GM19239 (cell line): ENCODE measurements at regions not wholly inside any gene's neighbourhood (a gene's known extent, or its start where the extent isn't known, plus 50 kb on each side); places are given as distances from the start of the nearest gene placed in this dataset.

Experiments
- DNase-seq: peaks from one replicate; pipeline ENCODE4 v3.0.0; 2011; ENCODE audit warnings: low spot score; ENCODE audit not compliant: insufficient read length
- FAIRE-seq: peaks from 2 replicates; lab custom pipeline; 2011; peaks lifted over from hg19 to GRCh38; lab: Jason Lieb, UNC

- DNase-seq (no peak), FAIRE-seq (no peak)
Observed at GRCh38 chr3:68206524-68207117, 552.2 kb upstream of the SUCLG2 start.

DNA sequence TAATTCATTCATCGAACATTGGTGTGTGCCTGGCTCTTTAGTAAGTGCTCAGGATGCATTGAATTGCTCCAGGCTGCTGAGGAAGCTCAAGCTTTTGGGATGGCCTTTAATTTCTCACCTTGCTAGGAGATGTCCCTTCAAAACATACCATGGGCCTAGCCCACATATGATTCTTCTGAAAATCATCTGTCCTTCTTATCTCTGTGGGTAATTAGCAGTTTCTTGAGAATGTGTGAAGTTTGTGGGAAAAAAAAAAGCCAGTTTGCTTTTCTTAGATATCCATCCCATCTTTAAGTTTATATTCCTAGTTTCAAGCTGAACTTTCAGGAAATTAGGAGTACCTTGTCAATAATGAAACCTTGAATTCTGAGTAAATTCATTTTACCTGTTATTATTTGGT is 532.3 kb upstream of the SUCLG2 start:
- FAIRE-seq = no peak
- DNase-seq = no peak

DNA sequence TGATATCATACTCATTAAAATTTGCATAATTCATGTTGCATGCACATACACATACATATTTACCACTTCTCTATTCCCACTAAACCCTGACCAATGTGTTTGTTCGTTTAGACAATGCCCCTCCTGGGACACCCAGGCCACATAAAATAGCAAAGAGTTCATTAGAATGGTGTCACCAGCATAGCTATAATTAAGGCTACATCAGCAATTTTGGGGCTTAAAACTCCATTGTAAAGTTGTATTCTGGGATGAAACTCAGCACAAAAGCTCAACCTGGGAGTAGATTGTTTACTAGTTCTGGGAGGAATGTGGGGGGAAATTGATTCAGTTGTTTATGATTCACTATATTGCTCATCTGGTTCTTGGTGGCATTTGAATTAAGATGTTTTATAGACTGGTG is 522.2 kb upstream of the SUCLG2 start:
- FAIRE-seq (no peak), DNase-seq (no peak)

- no peak for FAIRE-seq
- no peak for DNase-seq
Observed at GRCh38 chr3:68173012-68173634, 518.7 kb upstream of the SUCLG2 start.

- FAIRE-seq (peak; percentile 14), DNase-seq (no peak)
Observed at GRCh38 chr3:68172039-68172438, 517.6 kb upstream of the SUCLG2 start.

DNA sequence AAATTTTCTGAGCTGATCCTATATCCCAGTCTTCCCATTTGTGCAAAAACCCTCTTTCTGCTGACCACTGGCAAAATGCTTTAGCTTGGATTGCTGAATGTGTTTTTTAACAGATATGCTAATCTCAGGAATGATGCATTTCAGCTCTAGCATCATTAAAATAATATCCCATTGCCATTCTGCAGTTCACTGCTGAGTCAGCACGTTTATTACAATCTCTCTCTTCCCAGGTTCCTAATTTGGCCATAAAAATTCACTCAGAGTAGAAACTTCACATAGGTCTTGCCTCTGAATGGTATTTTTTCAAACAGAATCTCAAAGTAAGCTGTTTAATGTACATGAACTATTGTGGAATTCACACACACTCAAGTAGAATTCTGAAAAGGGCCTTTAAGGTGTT is 509.6 kb upstream of the SUCLG2 start:
- FAIRE-seq (no peak), DNase-seq (no peak)

DNA sequence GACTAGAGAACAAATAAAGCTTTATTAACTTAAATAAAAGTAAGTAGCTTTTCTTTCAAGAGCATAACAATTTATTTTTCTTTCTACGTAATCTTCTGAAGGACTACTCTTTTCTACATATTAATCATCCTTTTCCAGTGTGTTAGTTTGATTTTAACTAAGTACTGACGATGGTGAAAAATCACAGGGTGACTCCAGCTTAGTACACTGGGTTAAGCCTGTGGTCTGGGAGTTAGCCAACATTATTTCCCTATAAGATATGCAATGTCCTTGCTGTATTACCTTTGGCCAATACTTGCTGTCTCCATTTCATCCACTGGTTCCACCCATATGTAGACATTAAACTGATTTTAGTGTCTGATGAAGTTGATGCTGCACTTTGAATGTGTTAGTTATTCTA is 508.6 kb upstream of the SUCLG2 start:
- FAIRE-seq = no peak
- no peak for DNase-seq

DNA sequence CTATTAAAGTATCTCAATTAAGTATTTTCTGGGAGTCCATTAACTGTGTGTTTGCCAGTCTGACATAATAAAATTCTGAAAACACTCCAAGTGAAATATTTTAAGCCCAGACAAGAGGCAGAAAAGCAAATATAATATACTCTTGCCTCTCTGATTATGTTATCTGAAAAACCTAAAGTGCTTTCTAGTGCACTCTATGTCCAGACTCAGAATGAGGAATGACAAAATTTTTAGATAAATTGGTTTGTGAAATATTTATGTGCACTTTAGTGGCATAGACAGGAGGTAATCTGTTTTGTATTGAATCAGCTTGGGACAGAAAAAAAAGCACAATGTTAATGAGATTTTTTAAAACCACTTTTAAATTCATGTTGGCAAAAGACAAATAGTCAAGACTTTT is 508.2 kb upstream of the SUCLG2 start:
- DNase-seq = no peak
- FAIRE-seq = no peak

DNA sequence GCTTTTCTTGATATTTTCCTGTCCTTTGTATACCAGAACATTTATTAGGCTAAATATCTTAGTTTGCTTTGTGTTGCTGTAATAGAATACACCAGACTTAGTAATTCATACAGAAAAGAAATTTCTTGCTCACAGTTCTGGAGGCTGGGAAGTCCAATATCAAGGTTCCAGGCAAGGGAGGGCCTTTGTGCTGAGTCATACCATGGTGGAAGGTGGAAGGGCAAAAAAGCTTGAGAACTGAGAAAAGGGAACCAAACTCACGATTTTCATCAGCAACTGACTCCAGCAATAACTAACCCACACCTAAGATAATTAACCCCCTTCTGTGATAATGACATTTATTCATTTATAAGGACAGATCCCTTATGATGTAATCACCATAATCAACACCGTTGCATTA is 496.9 kb upstream of the SUCLG2 start:
- FAIRE-seq = no peak

GRCh38 chr3:68148447-68148846 is 494.0 kb upstream of the SUCLG2 start:
- no peak for FAIRE-seq

More for the DNA sequence above, 496.9 kb upstream of the SUCLG2 start:
- DNase-seq = no peak

DNA sequence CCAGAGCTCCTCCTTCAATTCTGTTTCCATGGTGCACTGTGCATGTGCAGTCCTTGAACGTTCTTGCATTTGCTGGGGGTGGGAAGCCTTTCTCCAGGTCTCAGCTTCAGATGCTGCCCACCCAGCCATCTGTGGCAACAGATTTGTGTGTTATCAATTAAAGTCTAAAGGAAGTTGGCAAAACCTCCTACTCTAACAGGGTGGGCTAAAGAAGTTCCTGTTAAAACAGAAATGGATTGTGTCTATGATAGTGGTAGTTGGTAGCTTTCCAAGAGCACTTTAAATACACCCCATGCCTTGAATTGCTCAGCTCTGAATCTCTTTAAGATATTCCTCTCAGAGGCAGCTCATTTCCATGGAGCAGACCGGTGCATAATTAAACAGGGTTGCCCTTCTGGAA is 488.0 kb upstream of the SUCLG2 start:
- FAIRE-seq (no peak), DNase-seq (no peak)

More at GRCh38 chr3:68148447-68148846, 494.0 kb upstream of the SUCLG2 start:
- no peak for DNase-seq

DNA sequence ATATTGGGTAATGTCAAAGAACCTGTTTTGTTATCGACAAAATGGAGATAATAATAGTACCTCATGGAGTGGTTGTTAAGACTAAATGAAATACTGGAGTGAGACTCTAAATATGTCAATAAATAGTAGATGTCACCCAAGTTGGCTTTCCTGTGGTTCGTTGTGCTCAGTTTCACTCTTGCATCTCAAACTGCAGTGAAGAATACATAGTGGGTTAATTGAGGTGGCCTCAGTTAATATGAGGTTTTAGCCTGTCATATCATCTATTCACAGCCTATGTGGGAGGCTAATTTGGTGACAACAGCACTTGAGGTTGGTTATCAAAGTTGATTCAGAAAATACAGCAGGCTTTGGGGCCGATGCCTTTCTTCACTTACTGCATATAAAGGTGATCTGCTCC is 485.5 kb upstream of the SUCLG2 start:
- no peak for DNase-seq
- no peak for FAIRE-seq

GRCh38 chr3:68136411-68136810 is 482.0 kb upstream of the SUCLG2 start:
- DNase-seq (no peak), FAIRE-seq (no peak)

DNA sequence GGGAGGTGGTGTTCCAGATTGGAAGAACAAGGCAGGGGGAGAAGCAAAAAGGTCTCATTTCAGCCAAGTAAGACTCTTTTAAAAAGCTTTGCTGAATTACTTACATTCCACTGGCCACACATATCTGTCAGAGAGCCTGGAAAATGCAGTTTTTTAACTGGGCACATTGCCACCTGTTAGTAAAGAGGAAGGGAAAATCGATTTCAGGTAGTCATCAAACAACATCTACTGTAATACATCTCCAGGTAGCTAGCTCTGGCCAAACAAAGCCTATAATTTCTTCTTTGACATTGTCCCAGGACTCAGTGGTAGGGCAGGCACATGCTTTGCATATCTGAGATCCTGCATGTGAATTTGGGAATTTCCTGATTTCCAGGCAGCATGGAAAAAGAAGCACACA is 480.7 kb upstream of the SUCLG2 start:
- DNase-seq = no peak
- FAIRE-seq = no peak

GRCh38 chr3:68129065-68129464 is 474.7 kb upstream of the SUCLG2 start:
- FAIRE-seq = no peak
- DNase-seq = no peak

DNA sequence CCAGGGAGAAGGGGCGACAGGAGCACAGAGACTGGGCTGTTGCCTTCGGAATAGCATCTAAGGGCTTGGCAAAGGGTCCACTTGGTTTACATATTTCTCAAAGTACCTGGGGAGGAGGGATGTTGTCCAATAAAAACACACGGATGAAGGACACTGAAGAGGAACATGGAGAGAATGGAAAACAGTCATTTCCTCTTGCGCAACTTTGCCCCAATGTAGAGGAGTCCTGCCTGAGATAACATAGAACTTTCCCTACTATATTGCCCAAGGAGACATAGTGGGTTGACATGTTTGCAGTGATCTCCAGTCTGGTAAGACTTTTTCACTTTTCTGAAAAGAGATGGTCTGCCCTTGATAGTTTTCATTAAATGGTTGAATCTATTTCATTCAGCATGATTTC is 468.8 kb upstream of the SUCLG2 start:
- FAIRE-seq = no peak
- no peak for DNase-seq

DNA sequence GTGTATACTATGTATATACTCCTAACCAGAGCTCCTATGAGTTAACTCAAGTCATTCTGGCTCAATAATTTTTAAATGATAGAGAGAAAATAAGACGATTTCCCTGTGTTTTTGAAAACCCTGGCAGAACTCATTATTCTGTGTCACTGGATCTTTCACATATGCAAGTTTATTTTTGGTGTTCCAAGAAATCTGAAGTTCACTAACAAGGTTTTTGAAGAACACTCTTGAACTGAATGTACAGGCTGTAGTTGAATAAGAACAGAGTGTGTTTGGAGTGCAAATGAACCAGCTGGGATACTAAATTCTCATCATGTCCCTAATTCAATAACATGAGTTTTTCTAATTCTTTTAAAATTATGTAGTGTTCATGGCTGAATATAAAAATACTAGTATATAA is 466.9 kb upstream of the SUCLG2 start:
- DNase-seq (no peak), FAIRE-seq (no peak)

- DNase-seq (no peak), FAIRE-seq (no peak)
Observed at GRCh38 chr3:68116580-68116979, 462.2 kb upstream of the SUCLG2 start.

GRCh38 chr3:68103811-68104210 is 449.4 kb upstream of the SUCLG2 start:
- no peak for DNase-seq
- no peak for FAIRE-seq

- no peak for FAIRE-seq
- DNase-seq = no peak
Observed at GRCh38 chr3:68090571-68090970, 436.2 kb upstream of the SUCLG2 start.

- no peak for DNase-seq
- FAIRE-seq = no peak
Observed at GRCh38 chr3:68089572-68090011, 435.2 kb upstream of the SUCLG2 start.

DNA sequence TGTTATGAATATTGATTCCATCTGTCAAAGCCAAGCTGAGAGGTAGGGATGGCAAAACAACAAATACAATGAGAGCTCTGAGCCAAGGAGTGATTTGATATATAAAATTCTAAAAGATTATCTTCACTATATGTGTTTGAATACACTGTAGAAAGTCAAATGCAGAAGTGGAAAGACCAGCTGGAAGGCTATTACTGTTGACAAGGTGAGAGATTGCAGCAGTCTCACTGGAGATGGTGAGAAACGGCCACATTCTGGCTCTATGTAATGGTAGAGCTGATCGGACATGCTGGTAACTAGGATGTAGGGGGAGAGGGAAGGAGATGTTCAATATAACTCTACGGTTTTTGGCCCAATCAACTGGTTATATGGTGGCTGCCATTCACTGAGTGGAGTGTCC is 434.2 kb upstream of the SUCLG2 start:
- FAIRE-seq = no peak
- no peak for DNase-seq
